Rectal smooth muscle tissue (tissue), 1 donor: ENCODE measurements at regions not wholly inside any gene's neighbourhood (a gene's known extent, or its start where the extent isn't known, plus 50 kb on each side); places are given as distances from the start of the nearest gene placed in this dataset.

Experiments
- H3K27ac ChIP-seq: one replicate; pipeline ENCODE4 v1.7.0; 2013; ENCODE audit warnings: low read depth, low read length, inconsistent platforms
- H3K27me3 ChIP-seq: one replicate; pipeline ENCODE4 v1.7.0; 2013; ENCODE audit warnings: low read length; ENCODE audit not compliant: control insufficient read depth, insufficient read depth
- H3K36me3 ChIP-seq: one replicate; pipeline ENCODE4 v1.7.0; 2013; ENCODE audit warnings: low read length; ENCODE audit not compliant: control insufficient read depth, insufficient read depth
- H3K4me1 ChIP-seq: one replicate; pipeline ENCODE4 v1.7.0; 2013; ENCODE audit warnings: low read length; ENCODE audit not compliant: control insufficient read depth, insufficient read depth
- H3K4me3 ChIP-seq: one replicate; pipeline ENCODE4 v1.7.0; 2013; ENCODE audit warnings: low read length
- H3K9ac ChIP-seq: one replicate; pipeline ENCODE4 v1.7.0; 2013; ENCODE audit warnings: low read length

DNA sequence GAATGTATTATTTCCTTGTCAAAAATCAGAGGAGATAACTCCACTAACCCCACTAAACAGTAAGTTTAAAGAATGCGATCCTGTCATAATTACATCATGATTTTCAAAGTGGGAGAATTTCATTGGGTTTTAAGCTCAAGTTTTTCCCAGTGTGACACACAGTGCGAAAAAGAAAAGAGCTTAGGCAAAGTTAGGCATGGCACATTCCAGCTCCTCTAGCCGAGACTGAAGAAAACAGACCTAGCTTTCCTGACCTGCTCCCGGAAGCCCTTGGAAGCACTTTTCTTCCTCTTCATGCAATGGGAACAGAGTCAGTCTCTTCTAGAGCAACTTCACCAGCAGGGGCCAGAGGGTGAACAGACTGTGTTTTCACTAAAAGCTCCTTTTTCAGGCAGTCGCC is 76.6 kb upstream of the AKIP1 start:
- H3K36me3 ChIP-seq: no peaks in the 10 kb centered on the region
- H3K4me1 ChIP-seq: peaks cover 24% of the 10 kb centered on the region
- H3K27me3 ChIP-seq: no peaks in the 10 kb centered on the region
- no peak overlapping the region for H3K9ac ChIP-seq
- no peak overlapping the region for H3K4me3 ChIP-seq
- H3K27ac ChIP-seq: peak overlapping the region; percentile 10

DNA sequence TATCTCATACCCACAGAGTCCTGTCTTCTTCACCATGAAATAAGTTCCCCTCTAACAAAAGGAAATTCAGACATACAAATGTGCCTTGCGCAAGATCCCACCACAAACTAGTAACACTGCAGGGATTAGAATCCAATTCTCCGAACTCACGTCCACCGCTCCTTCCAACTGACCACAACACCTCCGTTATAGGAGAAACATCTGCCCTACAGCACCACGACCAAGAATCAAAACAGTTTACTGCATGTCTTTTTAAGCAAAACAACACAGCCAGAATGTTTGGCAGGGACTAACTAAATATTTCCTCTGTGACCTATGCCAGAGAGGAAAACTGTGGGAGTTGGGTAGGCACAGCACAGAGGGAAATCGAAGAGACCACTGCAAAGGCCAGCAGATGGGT is 72.7 kb upstream of the AKIP1 start:
- no peaks in the 10 kb centered on the region for H3K36me3 ChIP-seq
- no peak overlapping the region for H3K9ac ChIP-seq
- H3K4me1 ChIP-seq: peaks cover 27% of the 10 kb centered on the region
- peak overlapping the region; percentile 0 for H3K4me3 ChIP-seq
- peak overlapping the region; percentile 5 for H3K27ac ChIP-seq
- no peaks in the 10 kb centered on the region for H3K27me3 ChIP-seq

DNA sequence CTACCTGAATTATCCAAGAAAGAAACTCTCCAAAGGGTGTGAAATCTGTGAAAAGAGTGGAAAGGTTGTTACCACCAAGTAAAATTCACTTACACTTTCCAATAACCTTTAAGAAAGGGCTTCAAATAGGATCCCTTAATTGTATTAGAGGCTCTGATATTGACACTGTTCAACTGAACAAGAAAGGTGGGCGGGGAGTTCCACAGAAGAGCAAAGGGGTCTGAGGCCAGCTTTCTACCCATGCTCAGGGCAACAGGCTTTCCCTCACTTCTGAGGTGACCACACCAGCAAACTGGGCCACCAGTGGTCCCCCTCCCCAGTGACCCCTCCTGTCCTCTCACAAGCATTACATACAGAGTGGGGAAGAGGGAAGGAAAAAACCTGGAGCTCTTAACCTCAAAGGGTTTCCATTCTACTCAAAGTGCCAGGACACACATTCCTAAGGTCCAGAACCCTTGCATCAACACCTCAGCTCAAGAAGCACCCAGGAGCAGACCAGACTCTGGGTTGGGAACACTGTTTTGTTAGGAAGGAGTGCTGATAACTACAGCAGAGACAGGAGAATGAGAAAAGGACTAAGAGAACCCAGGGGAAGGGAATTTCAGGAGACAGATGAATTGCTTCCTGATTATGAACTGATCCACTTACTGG is 71.6 kb upstream of the AKIP1 start:
- Histone ChIP-seq H3K4me1 (peaks cover 21% of the 10 kb centered on the region), H3K27ac (peak overlapping the region; percentile 42), H3K27me3 (no peaks in the 10 kb centered on the region), H3K4me3 (no peak overlapping the region), H3K36me3 (no peaks in the 10 kb centered on the region), H3K9ac (no peak overlapping the region)

DNA sequence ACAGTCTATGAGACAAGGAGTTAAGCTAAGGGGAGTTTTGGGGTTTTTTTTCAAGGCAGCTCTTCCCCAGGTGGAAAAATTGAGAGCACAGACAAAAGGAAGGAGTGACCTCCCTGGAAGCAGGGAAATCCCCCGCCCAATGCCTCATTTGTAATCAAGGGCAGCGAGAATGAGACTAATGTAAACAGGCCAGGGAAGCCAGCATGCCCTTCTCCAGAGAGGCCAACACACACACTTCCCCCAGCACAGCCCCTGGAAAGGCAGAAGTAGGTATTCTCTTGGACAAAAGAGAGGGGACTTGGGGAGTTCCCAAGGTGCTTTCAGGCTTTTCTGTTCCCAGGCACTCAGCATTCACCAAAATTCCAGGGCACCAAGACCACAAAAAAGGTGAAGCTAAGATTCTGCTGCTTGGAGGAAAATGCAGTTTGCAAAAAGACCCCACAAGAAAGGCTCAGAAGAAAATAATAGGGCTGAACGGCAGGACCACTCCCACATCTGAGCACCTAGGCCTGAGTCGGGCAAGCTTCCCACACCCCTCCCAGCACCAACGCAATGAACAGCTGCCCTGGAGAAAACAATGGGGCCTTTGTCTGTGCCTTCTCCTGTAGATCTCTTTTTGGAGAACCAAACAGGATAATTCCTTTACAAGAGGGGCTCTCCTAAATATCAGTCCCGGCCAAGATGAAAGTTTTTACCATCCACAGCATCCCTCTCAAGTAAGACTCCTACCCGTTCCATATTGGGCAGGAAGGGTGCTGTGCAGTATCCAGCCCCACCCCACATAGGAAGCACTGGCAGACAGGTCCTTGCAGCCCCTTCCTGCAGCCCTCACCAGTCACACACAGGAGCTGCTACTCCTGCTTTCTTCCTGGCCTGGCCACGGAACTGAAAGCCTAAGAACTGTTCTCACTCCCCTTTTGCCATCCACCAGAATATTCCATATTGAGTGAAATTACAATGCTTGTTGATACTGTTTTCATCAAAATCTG is 70.7 kb upstream of the AKIP1 start:
- Histone ChIP-seq H3K36me3 (no peaks in the 10 kb centered on the region), H3K27ac (peak overlapping the region; percentile 42), H3K9ac (no peak overlapping the region), H3K4me1 (peaks cover 18% of the 10 kb centered on the region), H3K27me3 (no peaks in the 10 kb centered on the region), H3K4me3 (no peak overlapping the region)

DNA sequence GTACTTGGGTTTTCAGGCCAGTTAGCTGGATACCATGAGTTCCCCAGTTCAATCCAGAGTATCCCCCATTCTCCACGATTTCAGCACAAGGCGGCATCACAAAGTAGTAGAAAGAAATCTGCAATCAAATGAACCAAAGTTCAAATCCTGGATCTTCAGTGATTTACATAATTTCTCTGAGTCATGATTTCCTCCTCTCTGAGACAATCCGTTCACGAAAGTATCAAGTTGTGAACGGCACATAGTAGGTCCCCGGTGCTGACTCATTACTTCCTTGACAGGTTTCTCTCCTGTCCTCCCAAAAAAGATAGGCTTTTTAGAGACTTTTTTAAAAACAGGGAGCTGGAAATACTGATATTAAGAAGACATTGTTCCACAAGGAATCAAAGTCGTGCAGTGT is 69.1 kb upstream of the AKIP1 start:
- peaks cover 18% of the 10 kb centered on the region for H3K4me1 ChIP-seq
- no peak overlapping the region for H3K4me3 ChIP-seq
- no peaks in the 10 kb centered on the region for H3K27me3 ChIP-seq
- no peak overlapping the region for H3K9ac ChIP-seq
- H3K27ac ChIP-seq: no peak overlapping the region
- no peaks in the 10 kb centered on the region for H3K36me3 ChIP-seq

DNA sequence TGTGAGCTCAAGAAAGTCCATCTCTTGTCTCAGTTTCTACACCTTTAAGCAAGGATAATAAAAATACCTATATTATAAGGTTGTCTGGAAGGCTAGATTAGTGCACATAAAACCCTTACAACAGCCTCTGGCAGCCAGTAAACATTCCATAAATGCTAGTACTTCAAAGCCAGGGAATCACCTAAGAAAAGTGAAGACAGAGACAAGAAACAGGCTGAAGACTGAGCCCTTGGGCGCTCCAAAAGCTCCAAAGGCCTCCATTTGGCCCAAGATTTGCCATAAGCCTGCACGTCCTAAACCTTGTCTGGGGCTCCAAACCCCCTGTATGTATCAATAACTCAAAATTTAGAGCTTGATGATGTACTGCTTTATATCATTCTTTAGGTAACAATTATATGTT is 52.2 kb upstream of the AKIP1 start:
- Histone ChIP-seq H3K36me3 (no peaks in the 10 kb centered on the region), H3K27ac (no peak overlapping the region), H3K4me1 (no peaks in the 10 kb centered on the region), H3K27me3 (no peaks in the 10 kb centered on the region), H3K9ac (no peak overlapping the region), H3K4me3 (no peak overlapping the region)
